NT2/D1 (cell line): ENCODE measurements at regions not wholly inside any gene's neighbourhood (a gene's known extent, or its start where the extent isn't known, plus 50 kb on each side); places are given as distances from the start of the nearest gene placed in this dataset.

Experiments used
- YY1 ChIP-seq: IDR thresholded peaks from 2 replicates; pipeline ENCODE4 v1.6.1; 2011; ENCODE audit not compliant: insufficient read length, insufficient read depth
- ZNF274 ChIP-seq: IDR thresholded peaks from 2 replicates; pipeline ENCODE4 v1.6.1; 2011; ENCODE audit warnings: mild to moderate bottlenecking, low read depth, low read length

GRCh38 chr6:10154251-10154650 is 260.6 kb downstream of the TFAP2A start:
- TF ChIP-seq YY1: no peak
- no peak for TF ChIP-seq ZNF274
